ENCODE measurements at regions not wholly inside any gene's neighbourhood (a gene's known extent, or its start where the extent isn't known, plus 50 kb on each side); places are given as distances from the start of the nearest gene placed in this dataset.
A peak's percentile ranks its signal among the peaks of the same experiment; 100 is the strongest.

GRCh38 chr3:177538048-177538749 is 340.9 kb upstream of the TBL1XR1 start:
- peak; percentile 30 for DNase-seq (ENCODE audit: low read depth, low spot score)
- Histone ChIP-seq H3K4me1 (ENCODE audit: control insufficient read depth, extremely low read depth, insufficient read depth, low read length) (peaks cover 15% of the 10 kb centered on the region), H3K27ac (ENCODE audit: insufficient read depth, low read depth, low read length) (no peak overlapping the region), H3K9ac (replicated peaks; ENCODE audit: extremely low read depth, insufficient read depth, low read length) (no peak overlapping the region), H2AFZ (ENCODE audit: low read depth, low read length) (no peak overlapping the region), H3K9me3 (replicated peaks; ENCODE audit: control insufficient read depth, insufficient read depth, low read length) (no peaks in the 10 kb centered on the region), H3K79me2 (ENCODE audit: control insufficient read depth, insufficient read depth, low read length) (no peaks in the 10 kb centered on the region), H3K4me3 (replicated peaks in 1 of 3; ENCODE audit: insufficient read depth in 1 of 3, low read depth in 1 of 3, low read length in 3 of 3) (no peak overlapping the region), H3K4me2 (ENCODE audit: insufficient read depth, low read length) (no peak overlapping the region), H3K36me3 (ENCODE audit: control insufficient read depth in 2 of 2, extremely low read depth in 1 of 2, insufficient read depth in 2 of 2, low read length in 2 of 2) (no peaks in the 10 kb centered on the region), H3K9me1 (replicated peaks; ENCODE audit: control insufficient read depth, extremely low read depth, insufficient read depth, low read length) (no peaks in the 10 kb centered on the region), H3K27me3 (ENCODE audit: control insufficient read depth in 2 of 2, insufficient read depth in 2 of 2, low read length in 2 of 2) (no peaks in the 10 kb centered on the region), H4K20me1 (replicated peaks; ENCODE audit: control insufficient read depth, extremely low read depth, insufficient read depth, low read length) (no peaks in the 10 kb centered on the region)
- TF ChIP-seq POLR2AphosphoS5 (IDR thresholded peaks at IDR 0.05; ENCODE audit: insufficient read depth, low read depth, low read length), result no peak
- no peak for TF ChIP-seq MYC (IDR thresholded peaks at IDR 0.05; ENCODE audit: low read depth, low read length)
- TF ChIP-seq POLR2A (IDR thresholded peaks at IDR 0.05; ENCODE audit: low read depth, low read length), result no peak
- TF ChIP-seq CTCF (IDR thresholded peaks at IDR 0.05; ENCODE audit: extremely low read depth in 1 of 2, insufficient read depth in 1 of 2, low read depth in 1 of 2, low read length in 2 of 2), result no peak
- TF ChIP-seq MAX (IDR thresholded peaks at IDR 0.05; ENCODE audit: insufficient read depth, insufficient read length), result no peak
- no peak for TF ChIP-seq GATA2 (IDR thresholded peaks at IDR 0.05; ENCODE audit: insufficient read depth, insufficient read length, low read depth, low read length)
- TF ChIP-seq FOS (IDR thresholded peaks at IDR 0.05; ENCODE audit: borderline replicate concordance, insufficient read depth, low read length), result no peak
- TF ChIP-seq EZH2 (IDR thresholded peaks at IDR 0.05; ENCODE audit: borderline replicate concordance, low read depth, low read length, severe bottlenecking), result no peak
- dilution Hi-C loops (cut with MboI; ENCODE audit: extremely low pct_ligation_motif_present, low sequenced_read_pairs), result no loop called here
- ChIA-PET POLR2A (no interaction called here), CTCF (interaction anchor here (0.9 to 2.7 kb wide), 5 partner anchors 8 to 487 kb away, joined by 3 to 10 read pairs (median 4); no protein-coding TSS in a partner anchor)
- intact Hi-C loops (cut with micrococcal nuclease), result loop anchor here (2.0 to 10.0 kb wide), 2 partner anchors 35 to 847 kb away; no protein-coding TSS in a partner anchor
- peak; percentile 35 for FAIRE-seq
- BruUV-seq (replicated peaks), result no TSS peak
